ENCODE measurements at regions not wholly inside any gene's neighbourhood (a gene's known extent, or its start where the extent isn't known, plus 50 kb on each side); places are given as distances from the start of the nearest gene placed in this dataset.

- no peak for TF ChIP-seq FOXP2 (optimal IDR thresholded peaks at IDR 0.05; ENCODE audit: borderline replicate concordance, extremely low read depth, extremely low read length, insufficient read depth)
- TF ChIP-seq TAF1 (IDR thresholded peaks at IDR 0.05; ENCODE audit: borderline replicate concordance, insufficient read depth, low read length) = no peak
- no peak for TF ChIP-seq POLR2AphosphoS5 (IDR thresholded peaks at IDR 0.05; ENCODE audit: low read depth, low read length)
- TF ChIP-seq, protein P1, sequence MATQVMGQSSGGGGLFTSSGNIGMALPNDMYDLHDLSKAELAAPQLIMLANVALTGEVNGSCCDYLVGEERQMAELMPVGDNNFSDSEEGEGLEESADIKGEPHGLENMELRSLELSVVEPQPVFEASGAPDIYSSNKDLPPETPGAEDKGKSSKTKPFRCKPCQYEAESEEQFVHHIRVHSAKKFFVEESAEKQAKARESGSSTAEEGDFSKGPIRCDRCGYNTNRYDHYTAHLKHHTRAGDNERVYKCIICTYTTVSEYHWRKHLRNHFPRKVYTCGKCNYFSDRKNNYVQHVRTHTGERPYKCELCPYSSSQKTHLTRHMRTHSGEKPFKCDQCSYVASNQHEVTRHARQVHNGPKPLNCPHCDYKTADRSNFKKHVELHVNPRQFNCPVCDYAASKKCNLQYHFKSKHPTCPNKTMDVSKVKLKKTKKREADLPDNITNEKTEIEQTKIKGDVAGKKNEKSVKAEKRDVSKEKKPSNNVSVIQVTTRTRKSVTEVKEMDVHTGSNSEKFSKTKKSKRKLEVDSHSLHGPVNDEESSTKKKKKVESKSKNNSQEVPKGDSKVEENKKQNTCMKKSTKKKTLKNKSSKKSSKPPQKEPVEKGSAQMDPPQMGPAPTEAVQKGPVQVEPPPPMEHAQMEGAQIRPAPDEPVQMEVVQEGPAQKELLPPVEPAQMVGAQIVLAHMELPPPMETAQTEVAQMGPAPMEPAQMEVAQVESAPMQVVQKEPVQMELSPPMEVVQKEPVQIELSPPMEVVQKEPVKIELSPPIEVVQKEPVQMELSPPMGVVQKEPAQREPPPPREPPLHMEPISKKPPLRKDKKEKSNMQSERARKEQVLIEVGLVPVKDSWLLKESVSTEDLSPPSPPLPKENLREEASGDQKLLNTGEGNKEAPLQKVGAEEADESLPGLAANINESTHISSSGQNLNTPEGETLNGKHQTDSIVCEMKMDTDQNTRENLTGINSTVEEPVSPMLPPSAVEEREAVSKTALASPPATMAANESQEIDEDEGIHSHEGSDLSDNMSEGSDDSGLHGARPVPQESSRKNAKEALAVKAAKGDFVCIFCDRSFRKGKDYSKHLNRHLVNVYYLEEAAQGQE (IDR thresholded peaks at IDR 0.05; ENCODE audit: insufficient read depth in 1 of 2, low read depth in 2 of 2, low read length in 2 of 2) = no peak
- no peak for TF ChIP-seq SIN3A (IDR thresholded peaks at IDR 0.05; ENCODE audit: borderline replicate concordance, insufficient read depth, low read length)
These were observed 958.6 kb downstream of the TRAM1L1 start for GRCh38 chr4:116126794-116127193.

DNA sequence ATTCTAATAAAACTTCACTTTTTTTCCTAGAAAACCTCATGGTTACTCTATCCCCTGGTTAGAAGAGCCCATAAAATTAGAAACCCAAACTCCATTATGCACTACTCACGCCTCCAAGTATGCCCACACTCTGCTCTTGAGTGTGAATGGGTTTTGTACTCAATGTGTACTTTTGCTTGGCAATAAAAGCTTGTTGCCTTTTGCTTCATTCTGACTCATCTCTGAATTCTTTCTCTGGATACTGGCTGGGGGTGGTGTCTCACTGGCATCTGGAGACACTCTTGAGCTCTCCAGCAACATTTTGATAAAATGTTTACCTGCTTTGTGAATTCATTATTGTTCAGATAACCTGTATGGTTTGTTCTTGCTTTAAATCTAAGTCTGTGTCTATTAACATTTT is 963.3 kb downstream of the TRAM1L1 start:
- TF ChIP-seq POLR2AphosphoS5 (IDR thresholded peaks at IDR 0.05; ENCODE audit: low read depth, low read length) = no peak
- TF ChIP-seq, protein P1 (IDR thresholded peaks at IDR 0.05; ENCODE audit: insufficient read depth in 1 of 2, low read depth in 2 of 2, low read length in 2 of 2) = no peak
- no peak for TF ChIP-seq FOXP2 (optimal IDR thresholded peaks at IDR 0.05; ENCODE audit: borderline replicate concordance, extremely low read depth, extremely low read length, insufficient read depth)
- TF ChIP-seq TAF1 (IDR thresholded peaks at IDR 0.05; ENCODE audit: borderline replicate concordance, insufficient read depth, low read length) = no peak
- no peak for TF ChIP-seq SIN3A (IDR thresholded peaks at IDR 0.05; ENCODE audit: borderline replicate concordance, insufficient read depth, low read length)

GRCh38 chr4:116118221-116118620 is 967.2 kb downstream of the TRAM1L1 start:
- no peak for TF ChIP-seq TAF1 (IDR thresholded peaks at IDR 0.05; ENCODE audit: borderline replicate concordance, insufficient read depth, low read length)

GRCh38 chr4:116110713-116111112 is 974.7 kb downstream of the TRAM1L1 start:
- TF ChIP-seq POLR2AphosphoS5 (IDR thresholded peaks at IDR 0.05; ENCODE audit: low read depth, low read length) (no peak), TAF1 (IDR thresholded peaks at IDR 0.05; ENCODE audit: borderline replicate concordance, insufficient read depth, low read length) (no peak), SIN3A (IDR thresholded peaks at IDR 0.05; ENCODE audit: borderline replicate concordance, insufficient read depth, low read length) (no peak), FOXP2 (optimal IDR thresholded peaks at IDR 0.05; ENCODE audit: borderline replicate concordance, extremely low read depth, extremely low read length, insufficient read depth) (no peak)
- TF ChIP-seq, protein P1 (IDR thresholded peaks at IDR 0.05; ENCODE audit: insufficient read depth in 1 of 2, low read depth in 2 of 2, low read length in 2 of 2) = no peak

GRCh38 chr4:116108606-116109005 is 976.8 kb downstream of the TRAM1L1 start:
- TF ChIP-seq SIN3A (IDR thresholded peaks at IDR 0.05; ENCODE audit: borderline replicate concordance, insufficient read depth, low read length) = no peak
- no peak for TF ChIP-seq FOXP2 (optimal IDR thresholded peaks at IDR 0.05; ENCODE audit: borderline replicate concordance, extremely low read depth, extremely low read length, insufficient read depth)
- TF ChIP-seq, protein P1 (IDR thresholded peaks at IDR 0.05; ENCODE audit: insufficient read depth in 1 of 2, low read depth in 2 of 2, low read length in 2 of 2) = no peak
- TF ChIP-seq POLR2AphosphoS5 (IDR thresholded peaks at IDR 0.05; ENCODE audit: low read depth, low read length) = no peak
- TF ChIP-seq TAF1 (IDR thresholded peaks at IDR 0.05; ENCODE audit: borderline replicate concordance, insufficient read depth, low read length) = no peak

Measured in PFSK-1 (cell line).